ENCODE measurements at regions not wholly inside any gene's neighbourhood (a gene's known extent, or its start where the extent isn't known, plus 50 kb on each side); places are given as distances from the start of the nearest gene placed in this dataset.

- DNase-seq (ENCODE audit: low spot score), result no peak
- H3K9me3 ChIP-seq (ENCODE audit: control insufficient read depth in 4 of 4, low read length in 3 of 4), result peaks cover 0 to 4% (median 3%) of the 10 kb centered on the region in 4 donors
- no peak overlapping the region for H3K9ac ChIP-seq (ENCODE audit: low read depth in 1 of 2, low read length in 2 of 2)
- H3K27ac ChIP-seq (ENCODE audit: low read depth in 1 of 2, low read length in 2 of 2), result no peak overlapping the region
- H3K27me3 ChIP-seq (ENCODE audit: control insufficient read depth in 4 of 4, insufficient read depth in 4 of 4, low read length in 3 of 4), result no peaks in the 10 kb centered on the region
- no peak for TF ChIP-seq RXRA (IDR thresholded peaks at IDR 0.05)
- TF ChIP-seq EGR1 (IDR thresholded peaks at IDR 0.05; ENCODE audit: low read depth in 2 of 2), result no peak
- no peak for TF ChIP-seq HNF4G (IDR thresholded peaks at IDR 0.05)
- TF ChIP-seq, protein P1, sequence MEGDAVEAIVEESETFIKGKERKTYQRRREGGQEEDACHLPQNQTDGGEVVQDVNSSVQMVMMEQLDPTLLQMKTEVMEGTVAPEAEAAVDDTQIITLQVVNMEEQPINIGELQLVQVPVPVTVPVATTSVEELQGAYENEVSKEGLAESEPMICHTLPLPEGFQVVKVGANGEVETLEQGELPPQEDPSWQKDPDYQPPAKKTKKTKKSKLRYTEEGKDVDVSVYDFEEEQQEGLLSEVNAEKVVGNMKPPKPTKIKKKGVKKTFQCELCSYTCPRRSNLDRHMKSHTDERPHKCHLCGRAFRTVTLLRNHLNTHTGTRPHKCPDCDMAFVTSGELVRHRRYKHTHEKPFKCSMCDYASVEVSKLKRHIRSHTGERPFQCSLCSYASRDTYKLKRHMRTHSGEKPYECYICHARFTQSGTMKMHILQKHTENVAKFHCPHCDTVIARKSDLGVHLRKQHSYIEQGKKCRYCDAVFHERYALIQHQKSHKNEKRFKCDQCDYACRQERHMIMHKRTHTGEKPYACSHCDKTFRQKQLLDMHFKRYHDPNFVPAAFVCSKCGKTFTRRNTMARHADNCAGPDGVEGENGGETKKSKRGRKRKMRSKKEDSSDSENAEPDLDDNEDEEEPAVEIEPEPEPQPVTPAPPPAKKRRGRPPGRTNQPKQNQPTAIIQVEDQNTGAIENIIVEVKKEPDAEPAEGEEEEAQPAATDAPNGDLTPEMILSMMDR (IDR thresholded peaks at IDR 0.05; ENCODE audit: low read depth, low read length, missing input control), result no peak
- TF ChIP-seq YY1 (IDR thresholded peaks at IDR 0.05), result no peak
- TF ChIP-seq GABPA (IDR thresholded peaks at IDR 0.05 in 1 of 2, conservative IDR thresholded peaks at IDR 0.05 in 1 of 2), result no peak
- no peak for TF ChIP-seq FOXA2 (IDR thresholded peaks at IDR 0.05)
- no peak for TF ChIP-seq TAF1 (conservative IDR thresholded peaks at IDR 0.05)
- no peak for TF ChIP-seq REST (IDR thresholded peaks at IDR 0.05)
- no peak for TF ChIP-seq SP1 (IDR thresholded peaks at IDR 0.05)
- no peak for TF ChIP-seq FOXA1 (IDR thresholded peaks at IDR 0.05)
- TF ChIP-seq ZBTB33 (IDR thresholded peaks at IDR 0.05), result no peak
- TF ChIP-seq NR2F2 (IDR thresholded peaks at IDR 0.05), result no peak
- no peak for TF ChIP-seq RAD21 (IDR thresholded peaks at IDR 0.05)
- no peaks in the 10 kb centered on the region for H3K36me3 ChIP-seq (ENCODE audit: control insufficient read depth in 4 of 4, insufficient read depth in 3 of 4, low read depth in 1 of 4, low read length in 3 of 4)
- WGBS, result 94% methylated on average over 7 of the region's 7 CpGs
- H3K4me3 ChIP-seq (ENCODE audit: low read depth in 1 of 3, low read length in 3 of 3), result no peak overlapping the region
- no peaks in the 10 kb centered on the region for H3K4me1 ChIP-seq (ENCODE audit: control insufficient read depth in 4 of 4, insufficient read depth in 4 of 4, low read length in 3 of 4)
Measured at GRCh38 chr7:46292741-46293140, 371.7 kb upstream of the IGFBP3 start.

DNA sequence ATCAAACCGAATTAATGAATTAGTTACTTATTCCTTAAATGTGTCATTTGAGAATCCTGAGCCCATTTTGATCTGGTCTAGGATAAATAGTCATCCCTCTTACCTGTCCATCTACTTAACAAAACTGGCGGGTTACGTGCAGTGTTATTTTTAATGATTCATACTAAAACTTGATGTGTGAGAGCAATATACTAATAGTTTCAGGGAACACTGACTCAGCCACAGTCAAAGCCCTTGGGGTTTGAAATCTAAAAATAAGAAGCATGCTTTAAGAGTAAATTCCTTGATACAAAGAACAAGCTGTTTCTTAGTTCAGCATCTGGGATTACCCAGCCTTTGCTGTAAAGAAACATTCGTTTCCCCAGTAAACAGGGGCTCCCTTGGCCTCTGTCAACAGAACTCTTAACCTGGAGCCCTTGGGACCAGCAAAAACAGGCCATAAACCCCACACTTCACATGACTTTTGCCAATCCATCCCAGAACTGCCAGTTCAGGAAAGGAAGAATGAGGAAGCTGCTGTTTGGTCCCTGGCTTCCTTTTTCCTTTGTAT, 370.6 kb upstream of the IGFBP3 start:
- 83% methylated on average over 4 of the region's 4 CpGs for WGBS
- H3K4me3 ChIP-seq (ENCODE audit: low read depth in 1 of 3, low read length in 3 of 3), result no peak overlapping the region
- no peaks in the 10 kb centered on the region for H3K27me3 ChIP-seq (ENCODE audit: control insufficient read depth in 4 of 4, insufficient read depth in 4 of 4, low read length in 3 of 4)
- H3K36me3 ChIP-seq (ENCODE audit: control insufficient read depth in 4 of 4, insufficient read depth in 3 of 4, low read depth in 1 of 4, low read length in 3 of 4), result no peaks in the 10 kb centered on the region
- no peaks in the 10 kb centered on the region for H3K9me3 ChIP-seq (ENCODE audit: control insufficient read depth in 4 of 4, low read length in 3 of 4)
- TF ChIP-seq GABPA (IDR thresholded peaks at IDR 0.05 in 1 of 2, conservative IDR thresholded peaks at IDR 0.05 in 1 of 2) (no peak), FOXA1 (IDR thresholded peaks at IDR 0.05) (no peak), JUND (IDR thresholded peaks at IDR 0.05) (no peak), HNF4A (conservative IDR thresholded peaks at IDR 0.05) (no peak), RAD21 (IDR thresholded peaks at IDR 0.05) (no peak), TAF1 (conservative IDR thresholded peaks at IDR 0.05) (no peak), SP1 (IDR thresholded peaks at IDR 0.05) (no peak), YY1 (IDR thresholded peaks at IDR 0.05) (no peak), HNF4G (IDR thresholded peaks at IDR 0.05) (no peak), FOXA2 (IDR thresholded peaks at IDR 0.05) (no peak), NR2F2 (IDR thresholded peaks at IDR 0.05) (no peak)
- H3K9ac ChIP-seq (ENCODE audit: low read depth in 1 of 2, low read length in 2 of 2), result no peak overlapping the region
- no peak overlapping the region for H3K27ac ChIP-seq (ENCODE audit: low read depth in 1 of 2, low read length in 2 of 2)
- no peak for DNase-seq (ENCODE audit: low spot score)
- no peaks in the 10 kb centered on the region for H3K4me1 ChIP-seq (ENCODE audit: control insufficient read depth in 4 of 4, insufficient read depth in 4 of 4, low read length in 3 of 4)

Measured in liver (tissue), 8 donors.